Breast epithelium (tissue), 4 donors: ENCODE measurements at regions not wholly inside any gene's neighbourhood (a gene's known extent, or its start where the extent isn't known, plus 50 kb on each side); places are given as distances from the start of the nearest gene placed in this dataset.

Source experiments
- DNase-seq, 2 donors: peaks; one replicate each; pipeline ENCODE4 v3.0.0-alpha.2; 2019; ENCODE audit warnings: low spot score in 2 of 2
- H3K27ac ChIP-seq, 2 donors: fragments of 200-600 bp; sonication (generic) in 1 of 2; one replicate each; pipeline ENCODE4 v1.5.1; 2016 to 2019; ENCODE audit warnings: mild to moderate bottlenecking in 1 of 2
- H3K27me3 ChIP-seq, 2 donors: fragments of 200-600 bp; sonication (generic) in 1 of 2; one replicate each; pipeline versions ENCODE4 v1.5.1 to v1.6.0; 2017 to 2019; ENCODE audit warnings: control low read depth in 1 of 2, mild to moderate bottlenecking in 1 of 2
- H3K36me3 ChIP-seq: fragments of 200-600 bp; one replicate; pipeline ENCODE4 v1.5.1; 2019
- H3K4me1 ChIP-seq, 2 donors: fragments of 200-600 bp; sonication (generic); one replicate each; pipeline ENCODE4 v1.5.1; 2016 to 2019; ENCODE audit warnings: control low read depth in 1 of 2
- H3K4me3 ChIP-seq, 3 donors: fragments of 200-600 bp; sonication (generic); 1 replicate in 2 of 3; 2 replicates in 1 of 3; pipeline ENCODE4 v1.5.1; 2016 to 2019; ENCODE audit warnings: mild to moderate bottlenecking in 3 of 3, moderate library complexity in 2 of 3
- H3K9me3 ChIP-seq, 2 donors: fragments of 200-600 bp; sonication (generic) in 1 of 2; one replicate each; pipeline ENCODE4 v1.5.1; 2016 to 2019; ENCODE audit warnings: control low read depth in 1 of 2
- POLR2A ChIP-seq: fragments of 450-650 bp; IDR thresholded peaks from one replicate; pipeline ENCODE4 v1.6.1; 2016; ENCODE audit warnings: antibody characterized with exemption, mild to moderate bottlenecking, moderate library complexity
- POLR2AphosphoS5 ChIP-seq, 3 donors: sonication (generic); formaldehyde crosslinking; IDR thresholded peaks; one replicate each; pipeline ENCODE4 v1.6.1; 2017; ENCODE audit warnings: antibody characterized with exemption in 3 of 3
- intact Hi-C: fragments of 100-400 bp; cut with DNase I; formaldehyde crosslinking; loops from one replicate; pipeline ENCODE4 v1.15.1; 2023; ENCODE audit warnings: low total_unique reads
- TF ChIP-seq, protein P1 (sequence below), 3 donors: fragments of 450-650 bp; IDR thresholded peaks; one replicate each; pipeline ENCODE4 v1.5.1; 2016 to 2017; ENCODE audit warnings: antibody characterized with exemption in 3 of 3, mild to moderate bottlenecking in 3 of 3, moderate library complexity in 3 of 3

DNA sequence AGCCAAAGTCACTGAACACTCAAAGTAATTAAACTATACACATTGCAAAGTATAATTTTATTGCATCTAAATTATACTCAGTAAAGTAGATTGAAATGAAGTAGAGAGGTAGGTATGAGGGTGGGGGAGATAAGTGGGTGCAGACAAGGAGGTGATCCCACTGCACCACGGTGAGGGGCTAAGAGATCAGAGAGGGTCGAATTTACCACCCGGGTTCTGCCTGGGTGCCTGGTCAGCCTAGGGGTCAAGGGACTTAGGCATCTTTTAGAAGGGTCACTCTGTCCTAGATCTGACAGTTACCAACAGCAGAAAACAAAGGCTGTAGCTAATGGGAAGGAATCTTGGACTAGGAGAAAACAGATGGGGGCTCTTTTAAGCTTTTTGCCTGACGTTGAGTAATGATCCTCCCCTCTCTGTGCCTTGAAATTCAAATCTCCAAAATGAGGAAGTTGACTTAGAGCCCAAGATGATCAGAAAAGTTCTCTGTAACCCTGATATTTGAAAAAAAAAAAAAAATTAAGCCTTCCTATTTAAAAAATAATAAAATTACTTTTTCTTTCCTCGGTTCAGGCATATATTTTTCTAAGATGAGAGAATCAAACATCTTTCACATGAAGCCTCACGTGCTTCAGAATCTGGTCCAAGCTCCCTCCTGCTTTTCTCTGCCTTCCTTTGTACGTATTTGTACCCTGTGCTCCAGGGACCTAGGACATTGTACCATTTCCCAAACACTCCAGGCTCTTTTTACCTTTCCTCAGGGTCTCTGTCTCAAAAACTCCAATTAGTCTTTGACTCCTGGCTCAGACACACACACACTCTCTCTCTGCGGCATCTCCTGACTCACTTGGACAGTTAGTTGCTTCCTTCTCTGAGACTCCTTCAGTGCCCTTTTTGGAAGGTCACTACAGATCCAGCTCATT is 353.9 kb downstream of the CYRIA start:
- no peaks in the 10 kb centered on the region for H3K27me3 ChIP-seq
- H3K4me3 ChIP-seq: no peak overlapping the region
- intact Hi-C loops: no loop called here
- no peaks in the 10 kb centered on the region for H3K9me3 ChIP-seq
- H3K27ac ChIP-seq: no peak overlapping the region
- no peak for DNase-seq
- no peaks in the 10 kb centered on the region for H3K36me3 ChIP-seq
- TF ChIP-seq POLR2A (no peak), POLR2AphosphoS5 (IDR thresholded peaks at IDR 0.05) (no peak)
- TF ChIP-seq, protein P1, sequence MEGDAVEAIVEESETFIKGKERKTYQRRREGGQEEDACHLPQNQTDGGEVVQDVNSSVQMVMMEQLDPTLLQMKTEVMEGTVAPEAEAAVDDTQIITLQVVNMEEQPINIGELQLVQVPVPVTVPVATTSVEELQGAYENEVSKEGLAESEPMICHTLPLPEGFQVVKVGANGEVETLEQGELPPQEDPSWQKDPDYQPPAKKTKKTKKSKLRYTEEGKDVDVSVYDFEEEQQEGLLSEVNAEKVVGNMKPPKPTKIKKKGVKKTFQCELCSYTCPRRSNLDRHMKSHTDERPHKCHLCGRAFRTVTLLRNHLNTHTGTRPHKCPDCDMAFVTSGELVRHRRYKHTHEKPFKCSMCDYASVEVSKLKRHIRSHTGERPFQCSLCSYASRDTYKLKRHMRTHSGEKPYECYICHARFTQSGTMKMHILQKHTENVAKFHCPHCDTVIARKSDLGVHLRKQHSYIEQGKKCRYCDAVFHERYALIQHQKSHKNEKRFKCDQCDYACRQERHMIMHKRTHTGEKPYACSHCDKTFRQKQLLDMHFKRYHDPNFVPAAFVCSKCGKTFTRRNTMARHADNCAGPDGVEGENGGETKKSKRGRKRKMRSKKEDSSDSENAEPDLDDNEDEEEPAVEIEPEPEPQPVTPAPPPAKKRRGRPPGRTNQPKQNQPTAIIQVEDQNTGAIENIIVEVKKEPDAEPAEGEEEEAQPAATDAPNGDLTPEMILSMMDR (IDR thresholded peaks at IDR 0.05): no peak
- H3K4me1 ChIP-seq: no peaks in the 10 kb centered on the region

DNA sequence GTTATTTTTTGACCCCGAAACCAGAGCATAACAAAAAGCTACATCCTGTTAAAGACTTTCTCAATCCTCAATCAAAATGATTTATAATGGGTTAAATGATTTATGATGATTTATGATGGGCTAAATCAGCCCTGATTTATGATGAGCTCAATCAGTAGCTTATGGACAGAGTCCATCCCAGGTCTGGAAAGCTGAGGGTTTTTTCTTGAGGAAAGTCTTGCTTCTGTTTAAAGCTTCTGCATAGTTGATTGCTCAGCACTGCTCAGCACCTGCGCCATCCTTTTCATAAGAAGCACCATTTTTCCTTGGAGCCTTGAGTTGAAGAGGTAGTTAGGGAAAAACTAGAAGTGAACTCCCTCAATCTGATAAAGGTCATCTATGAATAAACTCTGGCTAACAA is 356.8 kb downstream of the CYRIA start:
- Histone ChIP-seq H3K4me3 (no peak overlapping the region), H3K27ac (no peak overlapping the region), H3K27me3 (peaks cover 0 to 10% of the 10 kb centered on the region in 2 donors), H3K9me3 (no peaks in the 10 kb centered on the region), H3K36me3 (no peaks in the 10 kb centered on the region), H3K4me1 (no peaks in the 10 kb centered on the region)
- no peak for DNase-seq
- intact Hi-C loops: no loop called here
- TF ChIP-seq, protein P1 (IDR thresholded peaks at IDR 0.05): no peak
- TF ChIP-seq POLR2A (no peak), POLR2AphosphoS5 (IDR thresholded peaks at IDR 0.05) (no peak)

DNA sequence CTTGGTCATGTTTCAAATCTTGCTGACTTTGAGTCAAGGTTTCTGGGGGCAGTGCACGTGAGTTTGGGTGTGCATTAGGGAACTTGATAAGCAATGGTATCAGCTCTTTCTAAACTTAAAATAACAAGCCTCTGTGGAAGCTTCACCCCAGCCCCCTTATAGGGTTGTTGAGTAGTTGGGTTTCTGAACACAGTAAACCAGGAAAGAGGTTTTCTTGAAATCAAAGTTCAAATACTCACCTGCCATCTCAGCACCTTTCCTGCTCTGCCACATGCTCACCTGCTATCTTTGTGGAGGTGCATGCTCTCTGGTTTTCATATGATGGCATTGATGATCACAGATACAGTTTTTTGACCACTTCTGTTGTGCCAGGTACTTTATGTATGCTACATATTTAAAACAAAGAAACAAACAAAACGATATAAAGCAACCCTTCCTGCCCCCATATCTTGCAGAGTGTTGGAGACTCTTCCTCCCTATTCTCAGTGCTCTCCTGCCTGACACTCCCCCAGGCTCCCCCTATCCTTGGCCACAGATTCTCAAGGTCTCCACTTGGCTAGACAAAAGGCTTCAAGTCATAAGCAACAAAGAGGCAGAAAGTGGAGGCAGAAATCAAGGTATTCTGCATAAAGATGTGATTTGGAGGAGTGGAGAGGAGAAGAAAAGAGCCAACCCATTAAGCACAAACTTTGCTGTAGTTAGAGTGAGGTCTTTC is 360.6 kb downstream of the CYRIA start:
- intact Hi-C loops: no loop called here
- DNase-seq: no peak

DNA sequence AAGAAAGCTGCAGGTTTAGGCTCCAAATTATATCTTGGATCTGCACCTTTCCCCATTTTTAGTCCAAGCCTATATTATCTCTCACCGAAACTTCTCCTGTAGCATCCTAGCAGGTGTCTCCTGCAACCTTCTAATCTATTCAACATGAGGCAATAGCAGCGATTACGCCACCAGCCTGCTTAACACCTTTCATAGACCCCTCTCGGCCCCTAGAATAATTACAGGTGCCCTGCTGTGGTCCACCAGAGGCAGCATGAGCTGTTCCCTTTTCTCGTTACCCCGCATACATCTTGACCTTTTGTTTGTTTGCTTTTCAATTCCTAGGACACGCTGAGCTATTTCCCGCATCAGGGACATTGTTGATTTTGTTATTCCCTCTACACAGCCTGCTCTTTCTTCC is 361.9 kb downstream of the CYRIA start:
- TF ChIP-seq POLR2AphosphoS5 (IDR thresholded peaks at IDR 0.05): no peak
- TF ChIP-seq, protein P1 (IDR thresholded peaks at IDR 0.05): no peak
- DNase-seq: no peak
- Histone ChIP-seq H3K9me3 (peaks cover 0 to 10% of the 10 kb centered on the region in 2 donors), H3K27me3 (peaks cover 0 to 13% of the 10 kb centered on the region in 2 donors), H3K36me3 (no peaks in the 10 kb centered on the region), H3K4me3 (no peak overlapping the region), H3K27ac (no peak overlapping the region), H3K4me1 (no peaks in the 10 kb centered on the region)
- intact Hi-C loops: no loop called here

More for the DNA sequence above, 360.6 kb downstream of the CYRIA start:
- peaks cover 0 to 9% of the 10 kb centered on the region in 2 donors for H3K9me3 ChIP-seq
- no peak overlapping the region for H3K27ac ChIP-seq
- no peaks in the 10 kb centered on the region for H3K36me3 ChIP-seq
- peaks cover 0 to 13% of the 10 kb centered on the region in 2 donors for H3K27me3 ChIP-seq
- H3K4me1 ChIP-seq: no peaks in the 10 kb centered on the region
- H3K4me3 ChIP-seq: no peak overlapping the region
- TF ChIP-seq POLR2AphosphoS5 (IDR thresholded peaks at IDR 0.05): no peak
- no peak for TF ChIP-seq POLR2A
- TF ChIP-seq, protein P1 (IDR thresholded peaks at IDR 0.05): no peak

DNA sequence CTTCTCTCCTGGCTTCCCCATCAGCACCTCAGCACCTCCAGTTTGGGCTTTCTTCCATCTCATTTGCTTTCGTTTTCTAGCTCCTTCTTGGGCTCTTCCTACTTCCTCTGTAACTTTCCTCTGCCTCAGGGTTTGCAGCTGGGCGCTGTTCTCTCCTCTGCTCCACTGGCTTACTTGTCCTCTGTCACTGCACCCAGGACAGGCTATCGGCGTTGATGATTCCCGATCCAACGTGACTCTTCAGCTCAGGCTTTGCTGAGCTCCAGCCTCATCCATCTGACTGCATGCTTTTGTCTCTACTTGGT is 362.4 kb downstream of the CYRIA start:
- peaks cover 0 to 13% of the 10 kb centered on the region in 2 donors for H3K27me3 ChIP-seq
- no peak for DNase-seq
- H3K4me3 ChIP-seq: peak overlapping the region in 2 of 3 donors; percentile 22 to 23

More for the DNA sequence above, 362.4 kb downstream of the CYRIA start:
- peaks cover 0 to 10% of the 10 kb centered on the region in 2 donors for H3K9me3 ChIP-seq
- intact Hi-C loops: no loop called here
- no peak overlapping the region for H3K27ac ChIP-seq
- TF ChIP-seq POLR2A (no peak), POLR2AphosphoS5 (IDR thresholded peaks at IDR 0.05) (no peak)
- TF ChIP-seq, protein P1 (IDR thresholded peaks at IDR 0.05): no peak
- no peaks in the 10 kb centered on the region for H3K4me1 ChIP-seq
- no peaks in the 10 kb centered on the region for H3K36me3 ChIP-seq
